ENCODE measurements at regions not wholly inside any gene's neighbourhood (a gene's known extent, or its start where the extent isn't known, plus 50 kb on each side); places are given as distances from the start of the nearest gene placed in this dataset.

DNA sequence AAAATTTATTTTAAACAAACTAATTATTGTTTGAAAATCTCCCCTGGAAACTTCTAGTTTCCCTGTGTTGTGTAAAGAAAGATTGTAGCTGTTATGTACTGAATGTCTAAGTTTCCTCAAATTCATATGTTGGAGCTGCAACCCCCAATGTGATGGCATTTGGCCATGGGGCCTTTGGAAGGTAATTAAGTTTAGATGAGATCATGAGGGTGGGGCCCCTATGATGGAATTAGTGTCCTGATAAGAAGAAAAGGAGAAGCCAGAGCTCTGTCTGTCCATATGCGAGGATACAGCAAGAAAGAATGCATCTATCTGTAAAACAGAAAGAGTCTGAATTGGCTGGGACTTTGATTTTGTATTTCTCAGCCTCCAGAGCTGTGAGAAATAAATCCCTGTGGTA is 179.5 kb downstream of the STK31 start:
- no peak overlapping the region for H3K27ac ChIP-seq (ENCODE audit: control insufficient read depth, insufficient read depth, low read length)
- H3K4me3 ChIP-seq (ENCODE audit: control insufficient read depth in 2 of 3, extremely low read depth in 1 of 3, insufficient read depth in 2 of 3, low read depth in 1 of 3, low read length in 3 of 3): no peak overlapping the region
- peaks cover 3% of the 10 kb centered on the region for H3K27me3 ChIP-seq (ENCODE audit: control insufficient read depth, extremely low read depth, insufficient read depth, low read length)
- no peaks in the 10 kb centered on the region for H3K79me2 ChIP-seq (ENCODE audit: control insufficient read depth, insufficient read depth, low read length)
- FAIRE-seq (no peak), DNase-seq (ENCODE audit: low read depth, low spot score) (no peak)
- TF ChIP-seq CTCF (optimal IDR thresholded peaks at IDR 0.05 in 1 of 3, IDR thresholded peaks at IDR 0.05 in 1 of 3, conservative IDR thresholded peaks at IDR 0.05 in 1 of 3; ENCODE audit: extremely low read depth in 1 of 3, insufficient read depth in 2 of 3, low read length in 3 of 3) (no peak), EZH2 (IDR thresholded peaks at IDR 0.05; ENCODE audit: low read length) (no peak)
- no peaks in the 10 kb centered on the region for H3K4me1 ChIP-seq (ENCODE audit: control insufficient read depth, extremely low read depth, insufficient read depth, low read length)
- no peaks in the 10 kb centered on the region for H3K9me1 ChIP-seq (ENCODE audit: control insufficient read depth, extremely low read depth, insufficient read depth, low read length)
- dilution Hi-C loops (cut with MboI; ENCODE audit: extremely low pct_ligation_motif_present, low sequenced_read_pairs): no loop called here
- no peaks in the 10 kb centered on the region for H3K9me3 ChIP-seq (ENCODE audit: control insufficient read depth, low read depth, low read length)
- H3K4me2 ChIP-seq (ENCODE audit: control insufficient read depth, extremely low read depth, insufficient read depth, low read depth, low read length): no peak overlapping the region
- no peak overlapping the region for H2AFZ ChIP-seq (ENCODE audit: control insufficient read depth, low read length)
- H3K9ac ChIP-seq (ENCODE audit: control insufficient read depth, extremely low read depth, insufficient read depth, low read length): no peak overlapping the region
- H3K36me3 ChIP-seq (ENCODE audit: control insufficient read depth in 2 of 2, extremely low read depth in 1 of 2, insufficient read depth in 2 of 2, low read length in 2 of 2): no peaks in the 10 kb centered on the region
- no peaks in the 10 kb centered on the region for H4K20me1 ChIP-seq (ENCODE audit: control insufficient read depth, extremely low read depth, insufficient read depth, low read length)

- Histone ChIP-seq H3K4me3 (ENCODE audit: control insufficient read depth in 2 of 3, extremely low read depth in 1 of 3, insufficient read depth in 2 of 3, low read depth in 1 of 3, low read length in 3 of 3) (no peak overlapping the region), H3K9me1 (ENCODE audit: control insufficient read depth, extremely low read depth, insufficient read depth, low read length) (no peaks in the 10 kb centered on the region), H2AFZ (ENCODE audit: control insufficient read depth, low read length) (no peak overlapping the region), H3K27me3 (ENCODE audit: control insufficient read depth, extremely low read depth, insufficient read depth, low read length) (peaks cover 3% of the 10 kb centered on the region), H3K9ac (ENCODE audit: control insufficient read depth, extremely low read depth, insufficient read depth, low read length) (no peak overlapping the region), H3K27ac (ENCODE audit: control insufficient read depth, insufficient read depth, low read length) (no peak overlapping the region), H4K20me1 (ENCODE audit: control insufficient read depth, extremely low read depth, insufficient read depth, low read length) (no peaks in the 10 kb centered on the region), H3K79me2 (ENCODE audit: control insufficient read depth, insufficient read depth, low read length) (no peaks in the 10 kb centered on the region), H3K9me3 (ENCODE audit: control insufficient read depth, low read depth, low read length) (no peaks in the 10 kb centered on the region), H3K4me1 (ENCODE audit: control insufficient read depth, extremely low read depth, insufficient read depth, low read length) (no peaks in the 10 kb centered on the region), H3K36me3 (ENCODE audit: control insufficient read depth in 2 of 2, extremely low read depth in 1 of 2, insufficient read depth in 2 of 2, low read length in 2 of 2) (no peaks in the 10 kb centered on the region), H3K4me2 (ENCODE audit: control insufficient read depth, extremely low read depth, insufficient read depth, low read depth, low read length) (no peak overlapping the region)
- no peak for FAIRE-seq
- TF ChIP-seq CTCF (optimal IDR thresholded peaks at IDR 0.05 in 1 of 3, IDR thresholded peaks at IDR 0.05 in 1 of 3, conservative IDR thresholded peaks at IDR 0.05 in 1 of 3; ENCODE audit: extremely low read depth in 1 of 3, insufficient read depth in 2 of 3, low read length in 3 of 3): no peak
- TF ChIP-seq EZH2 (IDR thresholded peaks at IDR 0.05; ENCODE audit: low read length): no peak
- dilution Hi-C loops (cut with MboI; ENCODE audit: extremely low pct_ligation_motif_present, low sequenced_read_pairs): no loop called here
- no peak for DNase-seq (ENCODE audit: low read depth, low spot score)
Measured at GRCh38 chr7:23892019-23892418, 182.0 kb downstream of the STK31 start.
